ENCODE measurements at regions not wholly inside any gene's neighbourhood (a gene's known extent, or its start where the extent isn't known, plus 50 kb on each side); places are given as distances from the start of the nearest gene placed in this dataset.

- TF ChIP-seq EGR1 (IDR thresholded peaks at IDR 0.05; ENCODE audit: low read depth in 2 of 2) (no peak), GABPA (IDR thresholded peaks at IDR 0.05 in 1 of 2, conservative IDR thresholded peaks at IDR 0.05 in 1 of 2) (no peak), CTCF (IDR thresholded peaks at IDR 0.05; ENCODE audit: low read depth, low read length, missing input control) (no peak), MAX (IDR thresholded peaks at IDR 0.05) (no peak), ZBTB33 (IDR thresholded peaks at IDR 0.05) (no peak), RXRA (IDR thresholded peaks at IDR 0.05) (no peak), TAF1 (conservative IDR thresholded peaks at IDR 0.05) (no peak), REST (IDR thresholded peaks at IDR 0.05) (no peak), SP1 (IDR thresholded peaks at IDR 0.05) (no peak), ATF3 (IDR thresholded peaks at IDR 0.05) (no peak), NR2F2 (IDR thresholded peaks at IDR 0.05) (no peak)
Observed at GRCh38 chr20:22456109-22456508, 128.3 kb downstream of the FOXA2 start.

Measured in liver (tissue), 3 donors.